ENCODE measurements at regions not wholly inside any gene's neighbourhood (a gene's known extent, or its start where the extent isn't known, plus 50 kb on each side); places are given as distances from the start of the nearest gene placed in this dataset.
A peak's percentile ranks its signal among the peaks of the same experiment; 100 is the strongest.

- no peak for DNase-seq (ENCODE audit: low read depth)
- no peak overlapping the region for H3K4me3 ChIP-seq (ENCODE audit: low read length)
- no peak for TF ChIP-seq CTCF (conservative IDR thresholded peaks at IDR 0.05; ENCODE audit: low read depth, low read length)
Observed at GRCh38 chr7:19464241-19464640, 244.6 kb downstream of the POLR1F start.

- no peak for TF ChIP-seq CTCF (conservative IDR thresholded peaks at IDR 0.05; ENCODE audit: low read depth, low read length)
- DNase-seq (ENCODE audit: low read depth) = no peak
- H3K4me3 ChIP-seq (ENCODE audit: low read length) = no peak overlapping the region
Observed at GRCh38 chr7:19463581-19463980, 245.3 kb downstream of the POLR1F start.

GRCh38 chr7:19455623-19456022 lies 253.2 kb downstream of the POLR1F start:
- DNase-seq (ENCODE audit: low read depth) = peak; percentile 7

DNA sequence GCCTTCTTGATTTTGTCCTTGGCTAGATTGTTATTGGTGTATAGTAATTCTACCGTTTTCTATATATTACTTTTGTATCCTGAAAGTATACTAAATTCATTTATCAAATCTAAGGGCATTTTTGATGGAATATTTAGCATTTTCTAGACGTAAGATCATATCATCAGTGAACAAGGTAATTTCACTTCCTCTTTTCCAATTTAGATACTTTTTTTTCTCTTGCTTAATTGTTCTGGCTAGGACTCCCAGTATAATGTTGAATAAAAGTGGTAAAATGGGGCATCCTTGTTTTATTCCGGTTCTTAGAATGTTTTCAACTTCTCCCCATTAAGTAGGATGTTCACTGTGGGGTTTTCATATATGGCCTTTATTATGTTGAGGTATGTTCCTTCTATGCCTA lies 260.7 kb downstream of the POLR1F start:
- no peak for TF ChIP-seq CTCF (conservative IDR thresholded peaks at IDR 0.05; ENCODE audit: low read depth, low read length)
- H3K4me3 ChIP-seq (ENCODE audit: low read length) = no peak overlapping the region
- DNase-seq (ENCODE audit: low read depth) = no peak

More at GRCh38 chr7:19455623-19456022, 253.2 kb downstream of the POLR1F start:
- H3K4me3 ChIP-seq (ENCODE audit: low read length) = no peak overlapping the region
- TF ChIP-seq CTCF (conservative IDR thresholded peaks at IDR 0.05; ENCODE audit: low read depth, low read length) = no peak

DNA sequence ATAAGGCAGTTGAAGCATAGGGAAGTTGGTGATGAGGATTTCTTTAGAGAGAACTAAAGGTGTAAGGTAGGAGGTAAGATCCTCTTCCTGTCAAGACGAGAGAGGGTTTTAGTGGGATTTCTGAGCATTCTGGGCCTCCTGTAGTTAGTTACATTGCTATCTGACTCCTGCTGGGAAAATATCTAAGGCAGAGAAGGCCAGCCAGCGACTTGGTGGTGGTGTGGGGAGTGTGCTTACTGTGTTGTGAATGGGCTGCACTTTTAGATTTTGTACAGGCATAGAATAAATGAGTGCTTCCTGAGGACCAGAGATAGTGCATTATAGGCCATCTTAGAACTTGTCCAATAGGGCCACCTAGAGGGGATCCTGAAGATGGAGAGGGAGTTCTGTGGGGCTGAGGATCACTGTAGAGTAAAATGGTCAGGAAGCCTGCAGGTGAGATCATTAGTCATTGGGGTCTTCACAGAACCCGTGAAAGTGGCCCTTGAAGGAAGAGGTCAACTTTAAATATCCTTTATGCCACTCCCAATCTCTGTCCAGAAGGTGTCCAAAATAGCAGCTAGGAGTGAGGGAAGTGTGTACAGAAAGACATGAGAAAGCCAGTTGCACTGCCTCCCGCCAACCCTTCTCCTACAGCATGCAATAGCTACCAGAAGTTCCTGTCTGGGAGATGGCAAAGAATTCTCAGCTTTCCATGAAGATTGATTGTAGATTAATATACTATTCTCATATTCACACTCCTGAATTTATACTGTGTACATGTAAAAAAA lies 266.6 kb downstream of the POLR1F start:
- TF ChIP-seq CTCF (conservative IDR thresholded peaks at IDR 0.05; ENCODE audit: low read depth, low read length) = peak; percentile 71
- peak; percentile 11 for DNase-seq (ENCODE audit: low read depth)

GRCh38 chr7:19439517-19439916 lies 269.3 kb downstream of the POLR1F start:
- no peak for TF ChIP-seq CTCF (conservative IDR thresholded peaks at IDR 0.05; ENCODE audit: low read depth, low read length)
- DNase-seq (ENCODE audit: low read depth) = no peak
- H3K4me3 ChIP-seq (ENCODE audit: low read length) = no peak overlapping the region

More for the DNA sequence above, 266.6 kb downstream of the POLR1F start:
- no peak overlapping the region for H3K4me3 ChIP-seq (ENCODE audit: low read length)

DNA sequence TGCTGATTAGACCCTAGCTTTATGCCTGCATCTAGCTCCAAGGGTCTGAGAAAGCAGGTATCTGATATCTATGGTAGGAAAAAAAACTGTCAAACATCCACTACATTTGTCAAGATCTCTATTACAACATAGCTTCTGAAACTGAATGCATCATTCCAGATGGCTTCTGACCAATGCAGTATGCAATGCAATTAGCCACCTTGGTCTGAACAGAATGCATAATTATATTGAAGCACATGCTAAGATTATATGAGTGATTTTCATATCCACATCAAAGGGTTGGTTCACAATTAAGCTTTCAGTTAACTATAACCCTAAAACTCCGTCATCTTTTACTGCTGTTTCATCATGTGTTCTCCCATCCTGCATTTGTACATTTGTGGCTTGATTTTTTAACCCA lies 271.4 kb downstream of the POLR1F start:
- TF ChIP-seq CTCF (conservative IDR thresholded peaks at IDR 0.05; ENCODE audit: low read depth, low read length) = no peak
- no peak for DNase-seq (ENCODE audit: low read depth)

More for the DNA sequence above, 271.4 kb downstream of the POLR1F start:
- no peak overlapping the region for H3K4me3 ChIP-seq (ENCODE audit: low read length)

Measured in retinal pigment epithelial cell (primary cell).